ENCODE measurements at regions not wholly inside any gene's neighbourhood (a gene's known extent, or its start where the extent isn't known, plus 50 kb on each side); places are given as distances from the start of the nearest gene placed in this dataset.

- no peak for DNase-seq
Observed at GRCh38 chr9:2523591-2523990, 98.0 kb upstream of the VLDLR start.

GRCh38 chr9:2524601-2525000 lies 97.0 kb upstream of the VLDLR start:
- no peak for DNase-seq

- DNase-seq, result no peak
Observed at GRCh38 chr9:2525147-2525546, 96.4 kb upstream of the VLDLR start.

GRCh38 chr9:2526071-2526828 lies 95.3 kb upstream of the VLDLR start:
- no peak for DNase-seq

- DNase-seq, result no peak
Observed at GRCh38 chr9:2531481-2531880, 90.1 kb upstream of the VLDLR start.

- no peak for DNase-seq
Observed at GRCh38 chr9:2536511-2536910, 85.1 kb upstream of the VLDLR start.

- DNase-seq, result no peak
Observed at GRCh38 chr9:2545881-2546490, 75.6 kb upstream of the VLDLR start.

GRCh38 chr9:2555899-2556600 lies 65.5 kb upstream of the VLDLR start:
- DNase-seq, result peak; percentile 2 to 39

GRCh38 chr9:2557693-2558092 lies 63.9 kb upstream of the VLDLR start:
- no peak for DNase-seq

- peak; percentile 17 to 55 for DNase-seq
Observed at GRCh38 chr9:2559192-2560152, 62.1 kb upstream of the VLDLR start.

GRCh38 chr9:2560180-2560579 lies 61.4 kb upstream of the VLDLR start:
- no peak for DNase-seq

- DNase-seq, result no peak
Observed at GRCh38 chr9:2565676-2566340, 55.8 kb upstream of the VLDLR start.

- DNase-seq, result no peak
Observed at GRCh38 chr9:2567922-2568321, 53.7 kb upstream of the VLDLR start.

- no peak for DNase-seq
Observed at GRCh38 chr9:2568689-2569088, 52.9 kb upstream of the VLDLR start.

- DNase-seq, result no peak
Observed at GRCh38 chr9:2570615-2571479, 50.7 kb upstream of the VLDLR start.
